ENCODE measurements at regions not wholly inside any gene's neighbourhood (a gene's known extent, or its start where the extent isn't known, plus 50 kb on each side); places are given as distances from the start of the nearest gene placed in this dataset.

- TF ChIP-seq CTCF (IDR thresholded peaks at IDR 0.05; ENCODE audit: low read length): no peak
- no peak for TF ChIP-seq EZH2 (IDR thresholded peaks at IDR 0.05; ENCODE audit: borderline replicate concordance, low read length)
These were observed 126.9 kb downstream of the KIF2B start for GRCh38 chr17:53949473-53950090.

Measured in OCI-LY1 (cell line).